MM.1S (cell line): ENCODE measurements at regions not wholly inside any gene's neighbourhood (a gene's known extent, or its start where the extent isn't known, plus 50 kb on each side); places are given as distances from the start of the nearest gene placed in this dataset.

ENCODE experiments used
- CTCF ChIP-seq: fragments of 300-600 bp; sonication (generic); IDR thresholded peaks from 2 replicates; pipeline ENCODE4 v1.5.1; 2016; ENCODE audit warnings: antibody characterized with exemption, low read length, mixed read lengths
- EZH2 ChIP-seq: fragments of 300-600 bp; sonication (generic); optimal IDR thresholded peaks from 2 replicates; pipeline ENCODE3; 2017; ENCODE audit warnings: low read depth, mild to moderate bottlenecking, antibody characterized with exemption, low read length, mixed read lengths
- EZH2phosphoT487 ChIP-seq: fragments of 300-600 bp; sonication (generic); IDR thresholded peaks from 2 replicates; pipeline ENCODE4 v1.6.1; 2018; ENCODE audit warnings: antibody characterized with exemption, low read length

DNA sequence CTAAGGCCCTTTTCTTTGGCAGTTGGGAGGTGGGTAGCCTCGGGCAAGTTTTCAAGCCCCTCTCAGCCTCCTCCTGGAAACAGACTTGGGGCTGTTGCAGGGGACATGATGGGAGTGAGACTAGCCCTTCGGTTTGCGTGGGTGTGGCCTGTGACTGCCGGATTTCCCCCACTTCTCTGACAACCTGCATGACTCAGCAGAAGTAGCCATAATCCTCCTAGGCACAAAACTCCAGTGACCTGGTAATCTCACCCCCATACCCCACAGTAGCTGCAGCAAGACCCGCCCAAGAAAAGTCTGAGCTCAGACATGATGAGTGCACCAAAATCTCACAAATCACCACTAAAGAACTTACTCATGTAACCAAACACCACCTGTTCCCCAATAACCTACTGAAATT lies 433.7 kb upstream of the AMOT start:
- TF ChIP-seq CTCF (no peak), EZH2 (no peak), EZH2phosphoT487 (no peak)
